OCI-LY3 (cell line): ENCODE measurements at regions not wholly inside any gene's neighbourhood (a gene's known extent, or its start where the extent isn't known, plus 50 kb on each side); places are given as distances from the start of the nearest gene placed in this dataset.

Experiments
- EZH2phosphoT487 ChIP-seq: fragments of 200-600 bp; shearing (Covaris generic); IDR thresholded peaks from 2 replicates; pipeline ENCODE4 v1.6.1; 2018; ENCODE audit warnings: antibody characterized with exemption, mixed run types, low read depth
- TF ChIP-seq, protein P1 (sequence below): fragments of 200-600, 300-600 bp; sonication (generic); IDR thresholded peaks from 2 replicates; pipeline ENCODE4 v1.5.1; 2014; ENCODE audit warnings: antibody characterized with exemption, low read length, low read depth

DNA sequence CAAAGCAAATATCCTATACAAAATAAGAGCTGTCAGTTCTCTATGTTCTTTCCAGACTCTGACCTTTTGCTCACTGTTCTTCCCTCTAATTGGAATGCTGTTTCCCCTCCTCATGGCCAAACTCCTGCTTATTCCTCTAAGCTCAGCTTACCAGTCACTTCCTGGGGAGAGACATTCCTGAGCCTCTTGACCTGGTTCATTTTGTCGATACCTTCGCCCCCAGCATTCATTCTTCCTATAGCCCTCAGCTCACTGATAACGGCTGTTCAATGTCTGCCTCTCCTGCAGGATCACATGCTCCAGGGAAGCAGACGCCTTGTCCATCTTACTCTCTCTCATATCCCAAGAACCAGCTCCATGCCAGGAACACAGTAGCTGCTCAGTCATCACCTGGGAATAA lies 431.0 kb downstream of the MED13L start:
- TF ChIP-seq, protein P1, sequence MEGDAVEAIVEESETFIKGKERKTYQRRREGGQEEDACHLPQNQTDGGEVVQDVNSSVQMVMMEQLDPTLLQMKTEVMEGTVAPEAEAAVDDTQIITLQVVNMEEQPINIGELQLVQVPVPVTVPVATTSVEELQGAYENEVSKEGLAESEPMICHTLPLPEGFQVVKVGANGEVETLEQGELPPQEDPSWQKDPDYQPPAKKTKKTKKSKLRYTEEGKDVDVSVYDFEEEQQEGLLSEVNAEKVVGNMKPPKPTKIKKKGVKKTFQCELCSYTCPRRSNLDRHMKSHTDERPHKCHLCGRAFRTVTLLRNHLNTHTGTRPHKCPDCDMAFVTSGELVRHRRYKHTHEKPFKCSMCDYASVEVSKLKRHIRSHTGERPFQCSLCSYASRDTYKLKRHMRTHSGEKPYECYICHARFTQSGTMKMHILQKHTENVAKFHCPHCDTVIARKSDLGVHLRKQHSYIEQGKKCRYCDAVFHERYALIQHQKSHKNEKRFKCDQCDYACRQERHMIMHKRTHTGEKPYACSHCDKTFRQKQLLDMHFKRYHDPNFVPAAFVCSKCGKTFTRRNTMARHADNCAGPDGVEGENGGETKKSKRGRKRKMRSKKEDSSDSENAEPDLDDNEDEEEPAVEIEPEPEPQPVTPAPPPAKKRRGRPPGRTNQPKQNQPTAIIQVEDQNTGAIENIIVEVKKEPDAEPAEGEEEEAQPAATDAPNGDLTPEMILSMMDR, result no peak
- no peak for TF ChIP-seq EZH2phosphoT487
